GM12874 (cell line): ENCODE measurements at regions not wholly inside any gene's neighbourhood (a gene's known extent, or its start where the extent isn't known, plus 50 kb on each side); places are given as distances from the start of the nearest gene placed in this dataset.

Experiments
- TF ChIP-seq, protein P1 (sequence below): IDR thresholded peaks from 2 replicates; pipeline ENCODE4 v1.5.1; 2011; ENCODE audit warnings: low read depth, mild to moderate bottlenecking, control low read depth, low read length, moderate library complexity; ENCODE audit not compliant: insufficient read depth

DNA sequence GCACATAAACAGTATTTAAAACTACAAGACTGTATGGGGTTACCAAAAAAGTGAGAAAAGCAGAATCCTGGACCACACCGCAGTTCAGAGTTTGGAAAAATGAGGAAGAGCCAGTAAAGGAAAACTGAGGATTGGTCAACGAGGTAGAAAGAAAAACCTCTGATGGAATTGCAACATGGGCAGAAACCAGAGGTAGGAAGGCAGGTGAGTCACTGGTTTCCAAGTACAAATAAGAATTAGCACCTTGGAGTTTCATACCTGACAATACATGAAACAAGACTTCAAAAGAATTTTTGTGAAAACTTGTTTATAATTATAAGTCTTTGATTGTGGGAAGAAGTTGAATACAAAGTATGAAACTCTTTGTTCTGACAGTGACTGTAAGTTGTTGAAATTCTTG is 533.7 kb upstream of the DAB1 start:
- TF ChIP-seq, protein P1, sequence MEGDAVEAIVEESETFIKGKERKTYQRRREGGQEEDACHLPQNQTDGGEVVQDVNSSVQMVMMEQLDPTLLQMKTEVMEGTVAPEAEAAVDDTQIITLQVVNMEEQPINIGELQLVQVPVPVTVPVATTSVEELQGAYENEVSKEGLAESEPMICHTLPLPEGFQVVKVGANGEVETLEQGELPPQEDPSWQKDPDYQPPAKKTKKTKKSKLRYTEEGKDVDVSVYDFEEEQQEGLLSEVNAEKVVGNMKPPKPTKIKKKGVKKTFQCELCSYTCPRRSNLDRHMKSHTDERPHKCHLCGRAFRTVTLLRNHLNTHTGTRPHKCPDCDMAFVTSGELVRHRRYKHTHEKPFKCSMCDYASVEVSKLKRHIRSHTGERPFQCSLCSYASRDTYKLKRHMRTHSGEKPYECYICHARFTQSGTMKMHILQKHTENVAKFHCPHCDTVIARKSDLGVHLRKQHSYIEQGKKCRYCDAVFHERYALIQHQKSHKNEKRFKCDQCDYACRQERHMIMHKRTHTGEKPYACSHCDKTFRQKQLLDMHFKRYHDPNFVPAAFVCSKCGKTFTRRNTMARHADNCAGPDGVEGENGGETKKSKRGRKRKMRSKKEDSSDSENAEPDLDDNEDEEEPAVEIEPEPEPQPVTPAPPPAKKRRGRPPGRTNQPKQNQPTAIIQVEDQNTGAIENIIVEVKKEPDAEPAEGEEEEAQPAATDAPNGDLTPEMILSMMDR, result no peak

- TF ChIP-seq, protein P1, result no peak
Observed at GRCh38 chr1:57951390-57951789, 527.5 kb upstream of the DAB1 start.

- TF ChIP-seq, protein P1, result no peak
Observed at GRCh38 chr1:57949168-57949567, 525.3 kb upstream of the DAB1 start.

DNA sequence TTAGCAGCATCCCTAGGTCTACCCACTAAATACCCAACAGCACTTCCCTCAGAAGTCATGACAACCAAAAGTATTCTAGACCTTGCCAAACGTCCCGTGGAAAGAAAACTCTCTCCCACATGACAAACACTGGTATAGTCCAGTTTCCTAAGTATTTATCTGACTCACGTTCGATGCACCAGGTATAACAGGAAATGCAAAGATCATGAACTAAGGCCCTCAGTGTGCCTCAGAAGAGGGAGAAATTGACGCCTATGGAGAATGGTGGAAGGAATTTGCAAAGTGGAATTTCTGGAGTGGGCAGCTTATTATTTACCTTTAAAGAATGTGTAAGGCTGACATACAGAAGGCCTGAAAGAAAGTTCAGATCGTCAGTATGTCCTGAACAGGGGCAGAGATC is 523.6 kb upstream of the DAB1 start:
- TF ChIP-seq, protein P1, result no peak

- TF ChIP-seq, protein P1, result no peak
Observed at GRCh38 chr1:57945045-57945444, 521.2 kb upstream of the DAB1 start.

DNA sequence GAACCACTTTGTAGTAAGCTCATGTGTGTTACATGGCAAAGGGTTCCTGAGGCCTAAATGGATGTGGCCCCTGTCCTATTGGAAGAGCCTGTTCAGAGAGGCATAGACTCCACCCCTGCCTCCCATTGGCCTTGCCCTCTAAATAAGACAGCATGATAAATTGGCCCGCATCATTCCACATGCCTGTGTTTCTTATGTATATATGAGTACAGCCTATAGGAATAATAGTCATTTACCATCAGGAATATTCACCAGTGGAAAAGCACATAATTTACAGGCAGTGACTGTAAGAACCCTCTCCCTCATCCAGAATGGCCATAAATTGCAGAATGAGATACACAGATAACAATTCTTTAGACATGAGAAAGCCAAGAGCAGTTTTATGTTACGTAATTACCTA is 519.5 kb upstream of the DAB1 start:
- TF ChIP-seq, protein P1, result no peak

DNA sequence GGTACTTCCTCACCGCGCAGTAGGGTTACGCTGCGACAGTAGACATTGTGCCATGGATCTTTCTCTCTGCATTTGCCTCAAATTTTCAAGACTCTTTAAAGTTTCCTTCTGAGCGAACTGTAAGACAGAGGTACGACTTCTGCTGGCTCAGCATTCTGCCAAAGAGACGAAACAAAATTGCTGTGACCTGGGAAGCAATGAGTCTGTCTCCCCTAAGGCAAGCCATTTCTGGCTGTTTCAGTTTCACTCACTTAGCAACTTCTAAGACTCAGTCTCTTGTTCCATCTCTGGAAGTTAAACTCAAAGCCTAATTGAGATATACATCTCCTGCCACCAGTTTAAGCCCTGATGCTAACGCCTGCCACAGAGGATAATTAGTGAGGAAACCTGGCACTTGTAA is 510.9 kb upstream of the DAB1 start:
- TF ChIP-seq, protein P1, result no peak

GRCh38 chr1:57927003-57927402 is 503.1 kb upstream of the DAB1 start:
- TF ChIP-seq, protein P1, result no peak
